IPS-18a (cell line): ENCODE measurements at regions not wholly inside any gene's neighbourhood (a gene's known extent, or its start where the extent isn't known, plus 50 kb on each side); places are given as distances from the start of the nearest gene placed in this dataset.

Experiments used
- H3K27ac ChIP-seq: one replicate; pipeline ENCODE4 v1.5.1; 2013; ENCODE audit warnings: low read length
- H3K27me3 ChIP-seq: one replicate; pipeline ENCODE4 v1.6.1; 2013; ENCODE audit warnings: mild to moderate bottlenecking, low read length; ENCODE audit not compliant: control insufficient read depth, insufficient read depth
- H3K36me3 ChIP-seq: one replicate; pipeline ENCODE4 v1.6.1; 2013; ENCODE audit warnings: low read depth, low read length; ENCODE audit not compliant: control insufficient read depth
- H3K4me1 ChIP-seq: one replicate; pipeline ENCODE4 v1.6.1; 2013; ENCODE audit warnings: low read depth, low read length; ENCODE audit not compliant: control insufficient read depth
- H3K4me3 ChIP-seq: one replicate; pipeline ENCODE4 v1.5.1; 2013; ENCODE audit warnings: low read length
- H3K9ac ChIP-seq: one replicate; pipeline ENCODE4 v1.6.1; 2013; ENCODE audit warnings: mild to moderate bottlenecking, low read length, moderate library complexity
- H3K9me3 ChIP-seq: one replicate; pipeline ENCODE4 v1.6.1; 2013; ENCODE audit warnings: low read depth, low read length; ENCODE audit not compliant: control insufficient read depth

GRCh38 chr6:74114428-74114827 is 418.4 kb downstream of the CD109 start:
- Histone ChIP-seq H3K4me1 (no peaks in the 10 kb centered on the region), H3K27ac (no peak overlapping the region), H3K9me3 (no peaks in the 10 kb centered on the region), H3K36me3 (no peaks in the 10 kb centered on the region), H3K9ac (no peak overlapping the region), H3K4me3 (no peak overlapping the region), H3K27me3 (no peaks in the 10 kb centered on the region)

GRCh38 chr6:74113901-74114300 is 417.9 kb downstream of the CD109 start:
- no peak overlapping the region for H3K27ac ChIP-seq
- no peaks in the 10 kb centered on the region for H3K36me3 ChIP-seq
- H3K9me3 ChIP-seq = no peaks in the 10 kb centered on the region
- H3K27me3 ChIP-seq = no peaks in the 10 kb centered on the region
- H3K9ac ChIP-seq = no peak overlapping the region
- no peaks in the 10 kb centered on the region for H3K4me1 ChIP-seq
- no peak overlapping the region for H3K4me3 ChIP-seq

GRCh38 chr6:74103417-74103816 is 407.4 kb downstream of the CD109 start:
- no peaks in the 10 kb centered on the region for H3K9me3 ChIP-seq
- H3K4me1 ChIP-seq = no peaks in the 10 kb centered on the region
- H3K36me3 ChIP-seq = no peaks in the 10 kb centered on the region
- no peak overlapping the region for H3K4me3 ChIP-seq
- no peaks in the 10 kb centered on the region for H3K27me3 ChIP-seq
- no peak overlapping the region for H3K9ac ChIP-seq
- H3K27ac ChIP-seq = no peak overlapping the region

- Histone ChIP-seq H3K27ac (no peak overlapping the region), H3K9ac (no peak overlapping the region), H3K36me3 (no peaks in the 10 kb centered on the region), H3K4me1 (no peaks in the 10 kb centered on the region), H3K27me3 (no peaks in the 10 kb centered on the region), H3K9me3 (no peaks in the 10 kb centered on the region), H3K4me3 (no peak overlapping the region)
Measured at GRCh38 chr6:74100719-74101287, 404.8 kb downstream of the CD109 start.

DNA sequence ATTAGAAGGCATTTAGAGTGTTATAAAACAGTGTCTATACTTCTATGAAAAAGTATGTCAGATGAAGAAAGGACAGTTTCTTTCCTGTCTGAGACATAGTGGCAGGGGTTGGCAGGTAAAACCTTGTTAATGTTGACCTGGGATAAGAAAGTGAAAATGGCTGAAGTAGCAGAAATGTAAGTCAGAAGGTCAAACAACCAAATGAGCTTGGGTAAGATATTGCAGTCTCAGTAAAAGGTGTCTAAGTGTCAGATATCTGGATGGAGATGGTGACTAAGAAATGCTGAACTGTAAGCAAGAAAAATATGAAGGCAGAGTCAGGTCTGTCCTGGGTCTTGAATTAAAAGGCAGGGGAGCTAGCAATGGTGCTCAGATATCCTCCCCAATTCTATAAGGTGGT is 400.3 kb downstream of the CD109 start:
- no peak overlapping the region for H3K4me3 ChIP-seq
- no peaks in the 10 kb centered on the region for H3K36me3 ChIP-seq
- H3K4me1 ChIP-seq = no peaks in the 10 kb centered on the region
- H3K9me3 ChIP-seq = no peaks in the 10 kb centered on the region
- no peaks in the 10 kb centered on the region for H3K27me3 ChIP-seq
- H3K9ac ChIP-seq = no peak overlapping the region
- no peak overlapping the region for H3K27ac ChIP-seq

- Histone ChIP-seq H3K9me3 (no peaks in the 10 kb centered on the region), H3K9ac (no peak overlapping the region), H3K4me1 (no peaks in the 10 kb centered on the region)
Measured at GRCh38 chr6:74093361-74093760, 397.4 kb downstream of the CD109 start.

DNA sequence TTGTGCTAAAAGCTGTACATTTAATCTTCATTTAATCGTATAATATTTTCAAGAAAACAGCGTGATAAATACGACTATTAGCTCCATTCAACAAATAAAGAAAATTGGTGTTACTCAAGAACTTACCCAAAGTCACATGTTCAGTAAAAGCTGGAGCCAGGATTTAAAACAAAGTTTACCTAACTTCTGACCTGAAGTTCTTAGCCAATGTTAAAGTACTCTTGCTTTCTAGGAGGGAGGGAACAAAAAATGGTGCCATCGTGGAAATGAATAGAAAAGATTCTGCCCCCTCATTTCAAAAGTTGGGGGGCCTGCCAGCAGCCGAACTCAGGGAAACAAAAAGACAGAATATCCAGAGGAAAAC is 395.8 kb downstream of the CD109 start:
- H3K36me3 ChIP-seq = no peaks in the 10 kb centered on the region
- H3K27ac ChIP-seq = no peak overlapping the region
- no peaks in the 10 kb centered on the region for H3K9me3 ChIP-seq
- H3K9ac ChIP-seq = no peak overlapping the region
- no peak overlapping the region for H3K4me3 ChIP-seq
- H3K4me1 ChIP-seq = no peaks in the 10 kb centered on the region
- H3K27me3 ChIP-seq = no peaks in the 10 kb centered on the region

More at GRCh38 chr6:74093361-74093760, 397.4 kb downstream of the CD109 start:
- H3K27ac ChIP-seq = no peak overlapping the region
- no peaks in the 10 kb centered on the region for H3K27me3 ChIP-seq
- no peaks in the 10 kb centered on the region for H3K36me3 ChIP-seq
- H3K4me3 ChIP-seq = no peak overlapping the region

DNA sequence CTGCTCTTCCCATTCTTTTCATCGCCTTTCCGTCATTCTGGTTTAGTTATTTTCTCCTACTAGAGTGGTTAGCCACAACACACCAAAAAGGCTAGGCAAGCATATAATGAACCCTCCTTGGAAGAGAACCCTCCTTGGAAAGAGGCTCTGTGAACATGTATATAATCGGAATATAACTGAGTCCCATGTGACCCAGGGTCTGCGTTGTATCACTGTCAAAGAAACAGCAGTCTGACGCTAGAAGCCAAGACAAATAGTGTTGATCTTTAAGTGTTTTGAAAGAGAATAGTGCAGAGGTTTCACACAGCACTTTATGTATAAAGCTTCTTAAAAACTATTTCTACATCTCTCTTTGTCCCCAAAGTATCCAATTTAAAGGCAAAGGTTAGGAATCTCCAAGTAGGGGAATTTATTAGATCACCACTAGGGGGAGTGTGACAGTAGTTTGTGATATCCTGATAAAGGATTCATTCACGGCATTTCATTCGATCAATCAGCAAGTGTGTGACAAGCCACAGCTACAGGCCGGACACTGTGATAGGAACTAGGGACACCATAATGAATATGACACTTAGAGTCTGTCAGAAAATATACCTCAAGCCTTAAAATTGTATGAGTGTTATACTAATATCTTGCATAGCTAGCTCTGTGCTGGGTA is 395.3 kb downstream of the CD109 start:
- H3K27ac ChIP-seq = no peak overlapping the region

GRCh38 chr6:74087899-74088298 is 391.9 kb downstream of the CD109 start:
- Histone ChIP-seq H3K27me3 (no peaks in the 10 kb centered on the region), H3K36me3 (no peaks in the 10 kb centered on the region), H3K9me3 (no peaks in the 10 kb centered on the region), H3K4me3 (no peak overlapping the region), H3K9ac (no peak overlapping the region), H3K4me1 (no peaks in the 10 kb centered on the region), H3K27ac (no peak overlapping the region)

More for the DNA sequence above, 395.3 kb downstream of the CD109 start:
- Histone ChIP-seq H3K9me3 (no peaks in the 10 kb centered on the region), H3K9ac (no peak overlapping the region), H3K27me3 (no peaks in the 10 kb centered on the region), H3K36me3 (no peaks in the 10 kb centered on the region), H3K4me1 (no peaks in the 10 kb centered on the region), H3K4me3 (no peak overlapping the region)

- Histone ChIP-seq H3K36me3 (no peaks in the 10 kb centered on the region), H3K4me3 (no peak overlapping the region)
Measured at GRCh38 chr6:74075896-74076295, 379.9 kb downstream of the CD109 start.

DNA sequence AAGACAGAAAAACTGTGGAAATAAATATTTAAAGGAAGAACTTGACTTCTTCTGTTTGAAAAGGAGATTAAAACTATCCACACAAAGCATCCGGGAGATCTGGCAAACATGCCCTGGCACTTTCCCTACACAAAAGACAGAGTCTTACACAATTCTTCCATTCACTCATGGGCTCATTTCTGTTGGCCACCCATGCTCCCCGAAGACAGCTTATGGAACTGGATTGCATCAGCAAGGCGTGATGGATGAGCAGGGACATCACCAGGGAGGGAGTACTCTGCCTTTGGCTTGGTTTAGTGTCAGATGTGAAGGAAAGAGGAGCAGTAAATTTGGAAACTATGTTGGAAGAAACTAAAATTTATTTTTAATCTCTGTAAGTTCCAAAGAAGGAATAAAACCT is 379.3 kb downstream of the CD109 start:
- H3K9ac ChIP-seq = no peak overlapping the region
- no peak overlapping the region for H3K27ac ChIP-seq
- no peaks in the 10 kb centered on the region for H3K27me3 ChIP-seq
- H3K9me3 ChIP-seq = no peaks in the 10 kb centered on the region
- H3K4me3 ChIP-seq = no peak overlapping the region
- H3K4me1 ChIP-seq = no peaks in the 10 kb centered on the region
- H3K36me3 ChIP-seq = no peaks in the 10 kb centered on the region

More at GRCh38 chr6:74075896-74076295, 379.9 kb downstream of the CD109 start:
- H3K27ac ChIP-seq = no peak overlapping the region
- no peaks in the 10 kb centered on the region for H3K9me3 ChIP-seq
- no peaks in the 10 kb centered on the region for H3K27me3 ChIP-seq
- H3K4me1 ChIP-seq = no peaks in the 10 kb centered on the region
- no peak overlapping the region for H3K9ac ChIP-seq

GRCh38 chr6:74074645-74075044 is 378.6 kb downstream of the CD109 start:
- Histone ChIP-seq H3K36me3 (no peaks in the 10 kb centered on the region), H3K9me3 (no peaks in the 10 kb centered on the region), H3K27me3 (no peaks in the 10 kb centered on the region), H3K4me1 (no peaks in the 10 kb centered on the region), H3K27ac (no peak overlapping the region), H3K9ac (no peak overlapping the region), H3K4me3 (no peak overlapping the region)
